ENCODE measurements at regions not wholly inside any gene's neighbourhood (a gene's known extent, or its start where the extent isn't known, plus 50 kb on each side); places are given as distances from the start of the nearest gene placed in this dataset.

DNA sequence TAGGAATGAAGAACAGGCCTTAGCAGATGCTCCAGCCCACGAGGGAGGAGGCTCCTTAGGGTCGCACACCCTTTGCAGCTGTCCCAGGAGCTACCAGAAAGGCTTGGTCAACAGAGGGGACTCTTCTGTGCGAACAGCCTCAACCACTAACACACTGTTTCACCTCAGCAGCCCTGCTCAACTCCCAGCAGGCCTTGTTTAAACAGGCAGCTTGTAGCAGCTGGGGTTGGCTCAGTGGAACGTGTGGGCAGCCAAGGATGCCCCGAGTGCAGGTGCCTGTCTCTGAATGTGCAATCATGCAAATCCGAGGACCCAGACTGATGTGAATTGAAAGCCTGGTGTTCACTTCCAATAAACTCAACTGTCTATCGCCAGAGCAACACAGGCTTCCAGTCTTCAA, 88.7 kb upstream of the CXCR4 start:
- no peak for DNase-seq
- in situ Hi-C loops (cut with HindIII; ENCODE audit: low pct_ligation_motif_present, low pct_unique_long_range_greater_than_20kb, low sequenced_read_pairs): no loop called here

DNA sequence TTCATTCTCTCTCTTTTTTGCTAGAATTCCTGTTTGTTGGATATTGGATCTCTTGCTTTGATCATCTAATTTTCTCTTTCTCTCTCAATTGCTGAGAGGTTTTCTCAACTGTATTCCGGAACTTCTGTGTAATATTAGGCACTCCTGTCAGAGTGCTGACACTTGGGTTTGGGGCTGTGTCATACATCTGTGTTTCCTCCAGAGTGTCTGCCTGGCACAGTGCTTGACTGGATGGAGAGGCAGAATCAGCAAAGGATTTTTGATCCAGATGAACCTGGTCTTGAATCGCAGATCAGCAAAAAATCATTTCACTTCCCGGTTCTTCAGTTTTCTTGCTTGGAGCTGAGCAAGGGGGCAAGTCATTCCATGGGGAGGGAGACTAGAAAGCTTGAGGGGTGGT, 87.7 kb upstream of the CXCR4 start:
- no peak for DNase-seq
- in situ Hi-C loops (cut with HindIII; ENCODE audit: low pct_ligation_motif_present, low pct_unique_long_range_greater_than_20kb, low sequenced_read_pairs): no loop called here

DNA sequence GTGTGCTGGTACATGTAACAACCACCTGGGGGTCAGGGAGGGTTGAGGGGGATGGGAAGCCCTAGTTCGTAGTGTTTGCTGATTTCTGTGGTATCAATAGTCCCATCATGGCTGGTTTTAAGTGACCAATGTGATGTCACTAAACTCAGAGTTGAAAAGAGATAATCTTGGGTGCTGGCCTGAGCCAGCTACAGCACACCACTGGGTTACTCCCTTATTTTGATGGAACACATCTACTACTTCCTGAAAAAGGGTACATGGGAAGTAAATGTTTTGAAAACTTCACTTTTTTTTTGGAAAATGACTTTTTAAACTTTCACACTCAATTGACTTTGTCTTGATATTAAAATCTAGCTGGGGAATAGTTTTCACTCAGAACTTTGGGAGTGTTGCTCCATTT, 87.0 kb upstream of the CXCR4 start:
- no peak for DNase-seq
- in situ Hi-C loops (cut with HindIII; ENCODE audit: low pct_ligation_motif_present, low pct_unique_long_range_greater_than_20kb, low sequenced_read_pairs): no loop called here

DNA sequence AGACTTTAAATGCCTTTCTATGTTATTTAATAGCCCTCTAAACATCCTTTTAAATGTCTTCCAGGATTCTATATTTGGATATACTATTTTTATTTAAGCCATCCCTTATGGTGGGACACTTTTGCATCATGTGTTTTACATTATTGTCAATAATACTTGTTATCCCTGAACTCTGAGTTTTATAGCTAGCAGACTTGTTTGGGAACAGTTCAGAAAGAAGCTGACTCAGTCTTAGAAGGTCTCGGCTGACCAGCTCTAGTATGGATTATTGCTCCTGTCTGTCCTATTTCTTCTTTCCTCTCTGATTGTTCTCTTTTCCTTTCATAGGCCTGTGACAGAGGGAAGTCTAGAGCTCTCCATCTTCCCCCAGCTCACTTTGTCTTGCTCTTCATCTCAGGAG, 77.3 kb upstream of the CXCR4 start:
- in situ Hi-C loops (cut with HindIII; ENCODE audit: low pct_ligation_motif_present, low pct_unique_long_range_greater_than_20kb, low sequenced_read_pairs): no loop called here
- no peak for DNase-seq

DNA sequence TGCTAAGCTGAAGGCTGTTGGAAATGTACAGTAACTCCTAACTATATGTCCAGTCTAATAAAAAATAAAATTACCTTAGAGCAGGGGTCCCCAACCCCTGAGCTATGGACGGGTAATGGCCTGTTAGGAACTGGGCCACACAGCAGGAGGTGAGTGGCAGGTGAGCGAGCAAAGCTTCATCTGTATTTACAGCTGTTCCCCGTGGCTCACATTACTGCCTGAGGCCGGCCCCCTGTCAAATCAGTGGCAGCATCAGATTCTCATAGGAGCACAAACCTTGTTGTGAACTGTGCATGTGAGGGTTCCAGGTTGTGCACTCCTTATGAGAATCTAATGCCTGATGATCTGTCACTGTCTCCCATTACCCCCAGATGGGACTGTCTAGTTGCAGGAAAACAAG, 73.1 kb upstream of the CXCR4 start:
- DNase-seq: no peak
- in situ Hi-C loops (cut with HindIII; ENCODE audit: low pct_ligation_motif_present, low pct_unique_long_range_greater_than_20kb, low sequenced_read_pairs): no loop called here

DNA sequence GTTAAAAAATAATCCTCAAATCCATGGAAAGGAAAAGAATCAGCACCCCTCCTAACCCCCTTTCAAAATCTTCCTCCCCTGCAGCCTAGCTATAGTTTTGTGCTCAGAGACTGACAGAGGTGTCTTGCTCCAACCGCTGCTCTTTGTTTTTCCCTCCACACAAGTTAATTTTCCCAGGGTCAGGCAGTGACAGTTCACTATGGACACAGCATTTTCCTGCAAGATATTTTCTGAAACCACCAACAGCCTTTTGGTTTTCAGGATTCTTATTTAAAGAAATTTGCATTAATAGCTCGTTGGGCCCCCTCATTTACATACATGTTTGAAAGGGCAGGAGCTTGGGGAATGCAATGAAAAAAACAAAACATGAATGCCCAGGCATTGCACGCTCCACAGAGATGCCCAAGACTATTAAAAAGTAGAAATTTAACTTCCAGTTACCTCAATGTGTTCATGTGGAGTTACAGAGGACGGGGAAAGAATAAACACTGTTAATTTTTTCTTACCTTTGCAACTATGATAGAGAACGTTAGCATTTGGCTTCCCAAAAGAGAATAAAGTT, 71.4 kb upstream of the CXCR4 start:
- DNase-seq: no peak
- in situ Hi-C loops (cut with HindIII; ENCODE audit: low pct_ligation_motif_present, low pct_unique_long_range_greater_than_20kb, low sequenced_read_pairs): no loop called here

DNA sequence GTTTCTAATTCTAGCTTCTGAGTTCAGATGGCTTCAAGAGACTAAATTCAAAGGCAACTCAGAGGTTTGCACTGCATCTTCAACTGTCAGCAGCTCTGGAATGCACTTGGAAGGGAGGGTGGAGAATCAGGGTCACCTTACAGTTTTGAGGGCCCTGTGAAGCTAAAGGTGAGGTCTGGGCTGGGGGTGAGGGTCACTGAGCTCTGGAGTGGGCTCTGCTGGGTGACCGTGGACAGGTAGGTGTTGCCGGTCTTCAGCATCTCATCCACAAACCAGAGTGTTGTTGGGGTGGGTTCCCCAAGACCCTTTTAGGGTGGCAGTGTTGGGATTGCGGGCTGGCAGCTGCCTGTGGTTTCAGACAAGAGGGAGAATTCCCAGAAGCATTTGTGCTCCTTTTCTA, 70.1 kb upstream of the CXCR4 start:
- in situ Hi-C loops (cut with HindIII; ENCODE audit: low pct_ligation_motif_present, low pct_unique_long_range_greater_than_20kb, low sequenced_read_pairs): no loop called here
- no peak for DNase-seq

DNA sequence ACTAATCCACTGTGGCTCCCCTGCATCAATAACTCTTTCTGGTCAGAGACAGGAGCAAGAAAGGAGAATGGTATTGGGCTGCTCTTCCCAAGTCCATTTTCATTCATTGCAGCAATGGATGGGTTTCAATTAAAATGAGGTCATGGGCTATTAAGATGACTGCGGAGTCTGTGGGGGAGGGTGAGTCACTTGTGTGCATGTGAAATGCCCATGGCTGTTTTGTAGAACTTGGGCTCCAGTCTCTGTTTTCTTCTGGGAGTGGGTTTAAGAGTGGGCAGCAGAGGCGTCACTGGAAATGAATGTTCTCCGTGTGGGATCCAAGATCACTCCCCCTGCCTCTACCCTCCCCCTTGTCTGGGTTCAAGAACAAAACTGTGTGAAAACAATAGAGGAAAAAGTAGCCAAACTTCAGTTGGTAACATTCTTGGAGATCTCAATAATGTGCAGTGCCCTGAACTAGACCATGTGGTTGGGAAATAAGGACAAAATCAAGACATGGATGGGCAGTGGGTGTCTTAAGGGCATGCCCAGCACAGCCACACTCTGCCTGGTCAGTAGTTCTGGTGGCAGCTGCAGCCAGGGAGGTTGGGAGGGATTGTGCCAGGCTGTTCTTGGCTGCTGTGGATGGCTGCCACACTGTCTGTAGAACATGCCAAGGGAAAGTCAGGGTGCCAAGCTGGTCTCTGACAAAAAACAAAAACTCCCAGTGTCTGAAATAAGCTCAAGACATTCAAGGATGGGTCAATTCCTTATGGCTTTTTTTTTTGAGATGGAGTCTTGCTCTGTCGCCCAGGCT, 68.2 kb upstream of the CXCR4 start:
- DNase-seq: no peak
- in situ Hi-C loops (cut with HindIII; ENCODE audit: low pct_ligation_motif_present, low pct_unique_long_range_greater_than_20kb, low sequenced_read_pairs): no loop called here

DNA sequence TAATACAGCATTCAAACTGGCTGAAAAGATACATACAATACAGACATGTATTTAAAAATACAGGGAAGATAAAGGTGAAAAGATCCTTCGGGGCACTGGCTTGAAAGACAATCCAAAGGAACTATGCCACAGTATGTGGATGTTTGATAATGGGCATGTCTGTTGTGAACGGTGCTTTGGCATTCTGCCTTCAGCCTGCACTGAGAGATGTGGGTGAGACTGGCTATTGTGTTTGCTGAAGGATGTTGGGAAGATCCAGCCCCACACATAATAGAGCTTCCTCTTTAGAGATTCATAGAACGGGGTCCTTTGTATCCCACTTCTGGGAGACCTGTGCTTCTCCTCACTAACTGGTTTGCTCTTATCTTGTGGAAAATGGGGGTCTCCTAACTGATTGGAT, 65.1 kb upstream of the CXCR4 start:
- no peak for DNase-seq
- in situ Hi-C loops (cut with HindIII; ENCODE audit: low pct_ligation_motif_present, low pct_unique_long_range_greater_than_20kb, low sequenced_read_pairs): no loop called here

DNA sequence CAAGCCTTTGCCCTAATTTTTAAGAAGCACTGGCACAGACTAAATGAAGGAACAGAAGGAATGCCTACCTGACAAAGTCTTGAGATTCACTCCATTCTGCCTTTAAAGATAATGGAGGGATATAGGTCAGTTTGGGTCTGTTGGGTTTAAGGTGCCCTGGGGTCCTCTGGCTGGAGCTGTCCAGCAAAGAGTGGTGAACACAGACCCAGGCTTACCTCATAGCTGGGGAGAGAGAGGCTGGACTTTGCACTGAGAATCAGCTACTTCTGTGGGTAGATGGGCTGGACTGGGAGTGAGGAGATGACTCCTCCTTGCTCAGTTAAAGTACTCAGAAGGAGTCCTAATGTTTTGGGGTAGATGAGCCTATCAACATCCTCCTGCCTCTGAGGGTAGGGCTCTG, 64.4 kb upstream of the CXCR4 start:
- no peak for DNase-seq
- in situ Hi-C loops (cut with HindIII; ENCODE audit: low pct_ligation_motif_present, low pct_unique_long_range_greater_than_20kb, low sequenced_read_pairs): no loop called here

DNA sequence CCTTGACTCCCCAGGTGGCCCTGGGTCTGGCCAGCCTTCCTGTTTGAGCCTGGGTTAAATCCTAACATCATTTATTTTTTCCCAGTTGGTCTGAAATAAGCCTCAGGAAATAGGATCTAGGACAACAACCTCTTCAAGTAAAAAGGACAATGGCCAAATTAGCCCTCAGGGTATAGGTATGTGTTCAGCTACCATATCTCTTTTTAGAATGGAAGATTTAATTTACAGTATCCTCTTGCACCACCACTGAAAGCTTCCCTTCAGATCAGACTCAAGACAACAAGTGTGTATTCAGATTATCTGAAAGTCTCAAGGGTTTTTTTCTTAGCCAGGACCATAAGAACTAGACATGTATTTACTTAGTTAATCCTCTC, 61.6 kb upstream of the CXCR4 start:
- in situ Hi-C loops (cut with HindIII; ENCODE audit: low pct_ligation_motif_present, low pct_unique_long_range_greater_than_20kb, low sequenced_read_pairs): no loop called here
- DNase-seq: no peak

DNA sequence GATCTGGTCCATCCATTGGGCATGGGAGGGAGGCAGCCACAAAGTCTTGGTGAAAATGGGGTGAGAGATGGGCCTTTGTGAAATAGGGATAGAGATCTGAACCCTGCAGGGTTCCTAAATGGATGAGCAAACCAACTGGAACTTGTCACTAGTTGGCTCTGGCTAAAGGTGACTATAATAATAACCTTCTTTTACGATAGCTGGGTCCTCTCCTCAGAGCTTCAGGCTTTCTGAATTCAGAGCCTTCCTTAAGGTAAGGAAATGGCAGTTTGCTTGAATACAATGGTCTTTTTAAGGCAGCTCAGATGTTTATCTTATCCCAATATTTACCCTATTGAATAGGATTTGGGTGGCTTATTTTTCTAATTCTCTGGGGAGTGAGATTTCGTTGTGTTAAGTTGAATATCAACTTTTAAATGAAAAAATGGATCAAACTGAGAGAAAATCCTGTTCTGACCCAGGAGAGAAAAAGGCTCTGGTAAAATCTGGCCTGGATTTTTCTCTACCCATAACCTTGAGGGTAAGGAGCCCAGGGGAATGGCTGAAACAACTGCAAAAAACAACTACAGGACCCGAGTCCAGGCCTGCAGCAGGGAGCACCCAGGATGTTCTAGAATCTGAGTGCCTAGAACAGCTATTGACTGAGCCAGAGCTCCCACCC, 61.1 kb upstream of the CXCR4 start:
- in situ Hi-C loops (cut with HindIII; ENCODE audit: low pct_ligation_motif_present, low pct_unique_long_range_greater_than_20kb, low sequenced_read_pairs): no loop called here

DNA sequence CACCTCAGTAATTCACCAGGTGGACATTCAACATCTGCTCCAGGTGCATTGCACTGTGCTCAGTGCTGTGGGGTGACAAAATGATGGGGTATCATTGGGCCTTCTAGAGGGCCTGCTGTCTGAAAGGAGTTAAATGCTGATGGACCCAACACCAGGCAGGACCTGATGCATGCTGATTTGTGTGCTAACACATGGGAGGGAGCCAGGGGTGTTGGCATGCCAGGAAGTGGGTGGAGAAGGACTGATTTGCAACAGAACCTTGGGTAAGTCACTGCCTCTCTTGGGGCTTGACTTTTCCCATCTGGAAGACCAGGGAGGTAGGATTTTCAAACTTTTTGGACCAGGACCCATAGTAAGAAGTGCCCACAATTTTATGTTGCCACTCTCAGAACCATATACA, 57.9 kb upstream of the CXCR4 start:
- in situ Hi-C loops (cut with HindIII; ENCODE audit: low pct_ligation_motif_present, low pct_unique_long_range_greater_than_20kb, low sequenced_read_pairs): no loop called here
- no peak for DNase-seq

More for the DNA sequence above, 61.1 kb upstream of the CXCR4 start:
- no peak for DNase-seq

DNA sequence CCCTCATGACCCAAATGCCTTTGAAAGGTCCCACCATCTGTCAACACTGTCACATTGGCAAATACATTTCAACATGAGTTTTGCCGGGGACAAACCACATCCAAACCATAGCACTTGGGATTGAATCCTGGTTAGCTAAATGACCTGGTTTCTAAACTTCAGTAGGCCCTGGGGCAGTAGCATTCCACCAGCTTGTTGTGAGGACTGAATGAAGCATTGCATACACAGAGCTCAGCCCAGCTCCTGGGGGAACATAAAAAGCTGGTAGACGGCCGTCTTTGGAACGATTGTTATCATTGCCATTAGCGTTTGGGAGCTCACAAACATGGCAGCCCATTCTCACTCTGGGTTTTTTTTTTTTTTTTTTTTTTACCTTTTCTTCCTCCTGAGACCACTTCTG, 57.5 kb upstream of the CXCR4 start:
- in situ Hi-C loops (cut with HindIII; ENCODE audit: low pct_ligation_motif_present, low pct_unique_long_range_greater_than_20kb, low sequenced_read_pairs): no loop called here
- no peak for DNase-seq

DNA sequence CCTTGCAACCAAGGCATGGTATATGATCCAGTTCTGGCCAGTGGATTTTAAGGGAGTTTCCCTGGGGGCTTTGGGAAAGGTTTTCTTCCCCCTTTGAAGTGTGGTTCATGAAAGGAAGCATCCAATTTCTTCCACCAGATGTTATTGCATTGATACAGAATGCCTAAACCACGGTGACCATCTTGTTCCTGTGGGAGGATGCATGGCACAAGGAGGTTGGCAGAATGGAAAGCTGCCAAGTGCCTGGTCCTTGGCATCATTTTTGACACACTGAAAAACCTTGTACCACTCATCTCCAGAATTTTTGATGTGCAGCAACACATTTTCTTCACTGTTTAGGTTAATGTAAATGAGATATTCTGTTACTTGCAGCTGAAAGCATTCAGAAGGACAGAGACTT, 55.2 kb upstream of the CXCR4 start:
- in situ Hi-C loops (cut with HindIII; ENCODE audit: low pct_ligation_motif_present, low pct_unique_long_range_greater_than_20kb, low sequenced_read_pairs): no loop called here

DNA sequence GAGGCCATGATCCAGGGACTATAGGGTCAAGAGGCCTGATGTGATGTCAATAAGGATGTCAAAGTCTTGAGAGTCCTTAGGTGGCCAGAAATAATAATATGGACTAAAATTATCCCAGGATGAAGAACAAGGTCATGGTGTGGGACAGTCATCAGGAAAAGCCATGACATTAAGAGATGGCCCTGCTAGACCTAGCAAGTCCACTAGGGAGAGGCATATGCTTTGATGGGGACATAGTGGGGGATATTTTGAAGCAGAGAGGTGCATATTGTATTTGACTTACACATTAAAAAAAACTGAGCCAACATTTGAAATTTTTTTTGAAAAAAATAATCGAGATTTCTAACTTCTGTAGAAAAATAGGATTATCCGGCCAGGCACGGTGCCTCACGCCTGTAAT, 53.3 kb upstream of the CXCR4 start:
- DNase-seq: no peak
- in situ Hi-C loops (cut with HindIII; ENCODE audit: low pct_ligation_motif_present, low pct_unique_long_range_greater_than_20kb, low sequenced_read_pairs): no loop called here

More for the DNA sequence above, 55.2 kb upstream of the CXCR4 start:
- no peak for DNase-seq

DNA sequence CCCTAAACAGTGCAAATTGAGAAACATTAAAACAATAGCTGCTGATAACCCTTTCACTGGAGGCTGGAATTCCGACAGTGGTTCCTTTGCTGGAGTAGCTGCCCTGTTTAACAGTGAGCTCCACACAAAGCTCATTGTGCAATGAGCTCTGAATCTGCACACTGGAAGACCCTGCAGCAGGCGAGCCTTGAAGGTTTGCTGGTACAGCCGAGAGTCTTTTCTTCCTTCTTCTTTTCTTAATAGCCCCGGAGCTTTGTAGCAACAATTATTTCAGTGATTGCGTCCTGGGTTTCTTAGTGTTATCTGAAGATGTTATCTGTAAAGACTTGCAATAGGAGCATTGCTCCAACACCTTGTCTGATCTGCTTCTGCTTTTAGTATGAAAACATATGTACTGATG, 50.8 kb upstream of the CXCR4 start:
- no peak for DNase-seq
- in situ Hi-C loops (cut with HindIII; ENCODE audit: low pct_ligation_motif_present, low pct_unique_long_range_greater_than_20kb, low sequenced_read_pairs): no loop called here

DNA sequence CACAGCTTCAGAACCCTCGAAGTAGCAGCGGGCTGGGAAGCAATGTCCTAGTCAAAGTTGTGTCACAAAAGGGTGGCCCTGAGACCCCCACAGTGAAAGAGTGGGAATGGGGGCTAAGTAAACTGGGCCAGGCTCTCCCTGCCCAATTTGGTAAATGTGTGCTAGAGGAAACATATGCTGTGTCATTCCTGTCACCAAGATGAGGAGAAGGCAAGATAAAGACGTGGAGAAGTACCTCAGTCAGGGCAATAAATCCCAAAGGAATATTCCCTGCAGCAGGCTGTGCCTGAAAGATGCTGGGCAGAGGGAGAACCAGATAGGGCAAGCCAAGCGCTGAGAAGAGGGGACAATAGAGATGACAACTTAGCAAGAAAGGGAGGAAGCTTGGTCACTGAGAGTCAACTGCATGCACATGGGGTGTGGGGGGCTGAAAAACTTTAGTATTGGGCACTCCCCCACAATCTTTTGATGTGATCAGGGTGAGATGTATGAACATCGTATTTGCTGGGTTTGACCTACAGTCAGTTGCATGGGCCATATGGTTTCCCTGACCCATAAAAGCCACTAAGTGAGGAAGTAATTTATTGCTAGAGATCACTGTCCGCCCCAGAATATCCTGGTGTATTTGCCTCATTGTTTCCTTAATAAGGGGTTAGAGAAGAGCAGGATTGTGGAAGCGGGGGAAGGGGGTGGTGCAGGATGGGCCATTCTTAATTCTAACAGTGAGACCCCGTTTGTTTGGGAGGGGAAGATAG, 49.9 kb upstream of the CXCR4 start:
- DNase-seq: no peak
- in situ Hi-C loops (cut with HindIII; ENCODE audit: low pct_ligation_motif_present, low pct_unique_long_range_greater_than_20kb, low sequenced_read_pairs): no loop called here
